GM19239 (cell line): ENCODE measurements at regions not wholly inside any gene's neighbourhood (a gene's known extent, or its start where the extent isn't known, plus 50 kb on each side); places are given as distances from the start of the nearest gene placed in this dataset.
"Not testable (repeated sequence)": the region's sequence is repeated elsewhere in the genome, so short reads cannot be mapped to it uniquely, and the experiment has no call there.

ENCODE experiments used
- DNase-seq: peaks from one replicate; pipeline ENCODE4 v3.0.0; 2011; ENCODE audit warnings: low spot score; ENCODE audit not compliant: insufficient read length
- FAIRE-seq: peaks from 2 replicates; lab custom pipeline; 2011; peaks lifted over from hg19 to GRCh38; lab: Jason Lieb, UNC

- FAIRE-seq (no peak), DNase-seq (no peak)
These were observed 50.3 kb downstream of the GASK1B start for GRCh38 chr4:158122501-158122900.

- DNase-seq (no peak), FAIRE-seq (no peak)
These were observed 51.7 kb downstream of the GASK1B start for GRCh38 chr4:158121161-158121579.

DNA sequence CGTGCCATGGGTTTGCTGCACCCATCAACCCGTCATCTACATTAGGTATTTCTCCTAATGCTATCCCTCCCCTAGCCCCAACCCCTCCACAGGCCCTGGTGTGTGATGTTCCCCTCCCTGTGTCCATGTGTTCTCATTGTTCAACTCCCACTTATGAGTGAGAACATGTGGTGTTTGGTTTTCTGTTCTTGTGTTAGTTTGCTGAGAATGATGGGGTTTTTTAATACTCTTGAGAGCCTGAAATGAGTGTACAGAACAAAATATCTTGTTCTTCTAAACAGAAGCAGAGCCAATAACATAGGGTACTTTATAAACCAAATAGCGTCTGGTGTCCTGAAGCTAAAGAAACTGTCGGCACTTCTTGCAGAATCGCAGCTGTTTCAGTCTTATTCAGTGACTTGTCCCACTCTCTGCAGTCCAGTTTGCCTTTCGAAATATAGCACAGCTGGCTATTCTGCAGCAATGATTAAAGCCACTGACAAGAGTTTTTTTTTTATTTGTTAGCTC lies 52.1 kb downstream of the GASK1B start:
- not testable (repeated sequence) for DNase-seq, FAIRE-seq

GRCh38 chr4:158112611-158113010 lies 60.2 kb downstream of the GASK1B start:
- no peak for DNase-seq
- FAIRE-seq, result no peak

DNA sequence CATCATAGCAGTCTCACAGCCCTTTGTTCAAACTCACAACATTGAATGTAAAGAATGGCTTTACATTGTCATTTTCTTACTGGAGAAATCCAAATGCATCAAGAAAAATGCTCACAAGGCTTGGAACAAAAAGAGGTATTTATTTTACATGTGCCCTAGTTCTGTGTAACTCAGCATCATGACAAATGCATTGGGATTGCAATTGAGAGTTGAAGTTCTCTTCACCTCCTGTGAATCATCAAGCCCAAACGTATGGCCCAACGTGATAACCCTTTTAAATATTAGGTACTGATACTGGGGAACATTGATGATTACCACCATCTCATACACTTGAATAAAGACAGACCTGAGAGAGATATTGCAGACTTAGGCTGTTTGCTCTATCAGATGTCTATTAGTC lies 61.6 kb downstream of the GASK1B start:
- FAIRE-seq, result no peak
- DNase-seq, result no peak

DNA sequence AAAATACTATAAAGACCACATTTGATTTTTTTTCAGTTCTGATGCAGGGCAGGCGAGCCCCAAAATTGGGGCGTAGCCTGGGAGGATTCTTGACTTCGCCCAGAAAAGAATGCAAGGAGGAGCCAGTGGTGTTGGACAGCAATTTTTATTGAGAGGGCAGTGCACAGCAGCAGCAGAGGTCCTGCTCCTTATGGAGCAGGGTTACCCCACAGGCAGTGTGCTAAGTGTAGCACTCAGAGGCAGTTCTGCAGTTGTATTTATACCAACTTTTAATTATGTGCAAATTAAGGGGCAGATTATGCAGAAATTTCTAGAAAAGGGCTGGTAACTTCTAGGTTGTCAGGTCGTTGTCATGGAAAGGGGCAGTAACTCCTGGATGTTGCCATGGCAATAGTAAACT lies 69.9 kb downstream of the GASK1B start:
- DNase-seq, result no peak
- no peak for FAIRE-seq

- FAIRE-seq (no peak), DNase-seq (no peak)
These were observed 73.1 kb downstream of the GASK1B start for GRCh38 chr4:158099686-158100085.

- FAIRE-seq (no peak), DNase-seq (no peak)
These were observed 74.0 kb downstream of the GASK1B start for GRCh38 chr4:158098802-158099201.

DNA sequence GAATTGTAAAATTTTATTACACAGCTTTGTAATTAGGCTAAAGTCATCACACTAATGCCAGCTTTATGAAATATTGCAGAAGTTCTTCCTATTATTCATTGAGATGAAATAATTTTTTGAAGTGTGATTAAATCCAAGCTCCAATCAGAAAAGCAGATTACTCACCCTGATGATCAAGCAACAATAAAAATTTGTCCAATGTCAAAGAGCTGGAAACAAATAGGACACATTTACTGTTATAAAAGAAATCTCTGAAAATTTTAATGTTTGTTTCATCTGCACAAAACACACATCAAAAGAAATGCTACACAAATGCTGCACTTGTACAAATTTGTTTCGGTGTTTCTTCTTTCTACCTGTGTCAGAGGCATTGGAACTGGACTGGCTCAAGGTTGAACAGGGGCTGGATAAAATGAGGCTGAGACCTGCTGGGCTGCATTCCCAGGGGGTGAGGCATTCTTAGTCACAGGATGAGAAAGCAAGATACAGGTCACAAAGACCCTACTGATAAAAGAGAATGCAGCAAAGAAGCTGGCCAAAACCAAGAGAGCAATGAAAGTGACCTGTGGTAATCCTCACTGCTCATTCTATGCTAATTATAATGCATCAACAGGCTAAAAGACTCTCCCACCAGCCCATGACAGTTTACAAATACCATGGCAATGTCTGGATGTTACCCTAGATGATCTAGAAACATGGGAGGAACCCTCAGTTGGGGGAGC lies 78.3 kb downstream of the GASK1B start:
- no peak for DNase-seq
- FAIRE-seq, result no peak

- no peak for DNase-seq
These were observed 82.5 kb downstream of the GASK1B start for GRCh38 chr4:158090323-158090722.

GRCh38 chr4:158089897-158090296 lies 82.9 kb downstream of the GASK1B start:
- FAIRE-seq, DNase-seq: not testable (repeated sequence)

More at GRCh38 chr4:158090323-158090722, 82.5 kb downstream of the GASK1B start:
- FAIRE-seq, result no peak

DNA sequence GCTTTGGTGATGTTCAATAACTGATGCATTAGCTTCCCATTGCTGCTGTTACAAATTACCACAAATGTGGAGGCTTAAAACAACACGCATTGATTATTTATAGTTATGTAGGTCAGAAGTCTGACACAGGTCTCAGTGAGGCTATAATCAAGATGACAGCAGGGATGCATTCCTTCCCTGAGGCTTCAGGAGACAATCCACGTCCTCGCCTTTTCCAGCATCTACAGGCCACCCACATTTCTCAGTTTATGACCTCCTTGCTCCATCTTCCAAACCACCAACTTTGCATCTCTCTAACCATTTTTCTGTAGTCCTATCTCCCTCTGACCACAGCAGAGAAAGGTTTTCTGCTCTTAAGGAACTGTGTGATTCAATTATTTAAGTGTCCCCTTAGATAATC lies 92.5 kb downstream of the GASK1B start:
- DNase-seq (no peak), FAIRE-seq (no peak)

GRCh38 chr4:158079661-158080060 lies 93.2 kb downstream of the GASK1B start:
- DNase-seq, result no peak
- FAIRE-seq, result no peak

GRCh38 chr4:158077835-158078234 lies 95.0 kb downstream of the GASK1B start:
- FAIRE-seq (no peak), DNase-seq (no peak)

DNA sequence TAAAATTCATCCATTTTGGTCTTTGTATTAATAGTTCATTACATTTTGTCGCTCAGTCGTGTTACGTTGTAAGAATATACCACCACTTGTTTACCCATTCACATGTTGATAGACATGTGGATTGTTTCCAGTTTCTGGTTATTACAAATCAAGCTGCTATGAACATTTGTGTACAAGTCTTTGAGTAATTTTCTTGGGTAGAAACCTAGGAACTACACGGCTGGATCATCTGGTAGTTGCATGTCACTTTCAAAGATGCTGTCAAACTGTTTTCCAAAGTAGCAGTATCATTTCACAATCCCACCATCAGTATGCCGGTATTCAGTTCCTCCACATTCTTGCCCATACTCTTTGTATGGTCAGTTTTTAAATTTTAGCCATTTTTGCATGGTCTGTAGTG lies 98.0 kb downstream of the GASK1B start:
- DNase-seq, result no peak
- no peak for FAIRE-seq

DNA sequence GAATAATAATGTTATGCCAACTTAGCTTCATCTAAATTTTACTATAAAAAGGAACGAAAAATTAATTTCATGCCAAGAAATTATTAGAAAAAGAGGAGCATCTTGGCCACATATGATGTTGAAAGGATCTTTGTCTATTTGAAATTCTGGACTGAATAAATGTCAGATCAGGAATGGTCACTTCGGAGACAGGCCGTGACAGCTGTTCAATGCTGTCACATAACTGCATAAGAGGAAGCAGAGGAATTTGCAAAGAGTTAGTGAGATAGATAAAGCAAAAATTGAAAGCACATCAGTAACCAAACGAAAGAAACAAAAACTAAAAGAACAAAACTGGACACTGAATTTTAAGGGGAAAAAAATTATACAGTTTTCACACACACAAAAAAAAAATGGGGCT lies 100.9 kb downstream of the GASK1B start:
- no peak for FAIRE-seq
- no peak for DNase-seq

DNA sequence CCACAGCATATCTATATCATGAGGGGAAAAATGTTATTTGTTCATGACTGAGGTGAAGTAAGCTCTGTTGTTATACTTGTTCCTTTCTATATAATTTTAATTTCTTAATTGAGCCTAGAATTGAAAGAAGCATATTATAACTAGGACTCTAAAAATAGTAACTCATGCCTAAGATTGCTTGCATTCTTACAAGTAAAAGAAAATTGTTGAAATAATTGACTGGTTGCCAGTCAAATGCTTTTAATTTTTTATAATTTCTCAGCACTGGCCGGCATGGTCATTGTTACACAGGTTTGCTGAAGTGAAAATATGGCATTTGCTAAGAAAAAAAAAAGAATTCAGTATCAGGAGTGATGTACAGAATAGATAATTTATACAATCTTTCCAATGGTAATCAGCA lies 104.8 kb downstream of the GASK1B start:
- no peak for FAIRE-seq
- no peak for DNase-seq

DNA sequence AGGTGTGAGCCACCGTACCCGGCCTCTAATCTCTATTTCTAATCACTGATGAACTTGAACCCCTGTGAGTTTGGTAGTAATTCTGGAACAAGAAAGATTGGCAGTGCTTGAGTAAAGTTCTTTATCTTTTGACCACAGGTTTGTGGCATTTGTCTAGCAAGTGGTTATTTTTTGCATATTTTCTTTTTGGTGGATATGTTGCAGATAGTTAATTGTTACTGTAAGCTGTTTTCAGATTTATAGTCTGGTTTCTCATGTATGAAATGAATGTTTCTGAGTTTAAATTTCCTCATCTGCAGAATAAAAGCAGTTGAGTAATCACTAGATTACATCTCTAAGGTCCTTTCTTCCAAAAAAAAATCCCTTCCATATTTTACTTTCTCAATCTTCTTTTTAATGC lies 105.2 kb downstream of the GASK1B start:
- DNase-seq (no peak), FAIRE-seq (no peak)

- FAIRE-seq, result no peak
- no peak for DNase-seq
These were observed 107.2 kb downstream of the GASK1B start for GRCh38 chr4:158065603-158066002.

- DNase-seq (no peak), FAIRE-seq (no peak)
These were observed 107.6 kb downstream of the GASK1B start for GRCh38 chr4:158065176-158065575.

DNA sequence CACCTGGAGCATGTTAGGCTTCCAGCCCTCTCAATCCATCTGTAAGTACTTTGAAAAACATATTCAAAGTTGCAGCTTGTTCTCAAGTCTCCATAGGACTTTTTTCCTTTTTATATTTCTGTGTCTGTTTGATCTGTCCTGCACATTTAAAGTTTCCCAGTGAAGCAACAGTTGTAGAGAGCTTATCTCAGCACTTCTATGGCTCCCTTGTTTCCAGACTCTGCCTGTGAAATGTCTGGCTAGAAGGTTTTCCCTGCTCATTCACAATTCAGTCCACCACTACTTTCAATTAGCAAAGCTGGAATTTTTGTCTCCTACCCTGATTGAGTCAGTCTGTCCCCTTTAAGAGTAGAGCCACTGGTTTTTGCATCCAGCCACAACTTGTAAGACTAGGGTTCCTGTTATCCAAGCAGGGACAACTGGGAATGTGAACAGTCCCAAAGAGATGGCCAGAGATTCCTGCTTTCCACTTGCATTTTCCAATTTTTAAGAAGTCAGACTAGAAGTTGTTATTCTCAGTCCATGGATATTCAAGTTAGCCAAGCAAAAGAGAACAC lies 116.1 kb downstream of the GASK1B start:
- no peak for DNase-seq
- FAIRE-seq, result no peak

DNA sequence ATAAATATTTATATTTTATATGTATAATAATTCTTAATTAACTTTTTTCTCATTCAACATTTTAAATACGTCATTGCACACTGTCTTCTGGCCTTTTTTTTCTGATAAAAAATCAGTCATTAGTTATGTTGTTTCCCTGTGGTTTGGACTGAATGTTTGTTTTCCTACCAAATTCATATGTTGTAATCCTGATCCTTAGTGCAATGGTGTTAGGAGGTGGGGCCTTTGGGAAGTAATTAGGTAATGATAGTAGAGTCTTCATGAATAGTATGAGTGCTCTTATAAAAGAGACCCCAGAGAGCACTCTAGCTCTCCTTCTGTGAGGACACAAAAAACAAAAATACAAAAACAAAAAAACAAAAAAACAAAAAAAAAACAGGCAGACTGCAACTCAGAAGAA lies 117.2 kb downstream of the GASK1B start:
- DNase-seq, result no peak
- FAIRE-seq, result no peak
